Astrocyte of the spinal cord (primary cell): ENCODE measurements at regions not wholly inside any gene's neighbourhood (a gene's known extent, or its start where the extent isn't known, plus 50 kb on each side); places are given as distances from the start of the nearest gene placed in this dataset.

Experiments
- DNase-seq: peaks from one replicate; pipeline ENCODE4 v3.0.0; 2011; ENCODE audit warnings: low read depth, low spot score
- H3K4me3 ChIP-seq: 2 replicates; pipeline ENCODE4 v1.5.1; 2011; ENCODE audit warnings: low read depth, mild to moderate bottlenecking, low read length, moderate library complexity
- CTCF ChIP-seq: IDR thresholded peaks from 2 replicates; pipeline ENCODE4 v1.5.1; 2012; ENCODE audit warnings: low read depth, mild to moderate bottlenecking, low read length, inconsistent platforms
- in situ Hi-C: cut with HindIII; loops from 2 replicates; pipeline ENCODE4 v1.10.0; 2017; ENCODE audit warnings: low sequenced_read_pairs

GRCh38 chr7:46776790-46777189, 805.1 kb downstream of the TNS3 start:
- in situ Hi-C loops: no loop called here
- H3K4me3 ChIP-seq: no peak overlapping the region
- peak; percentile 33 for DNase-seq
- TF ChIP-seq CTCF: peak; percentile 52

GRCh38 chr7:46775776-46776175, 806.1 kb downstream of the TNS3 start:
- no peak overlapping the region for H3K4me3 ChIP-seq
- in situ Hi-C loops: no loop called here
- DNase-seq: no peak
- no peak for TF ChIP-seq CTCF

GRCh38 chr7:46775020-46775419, 806.9 kb downstream of the TNS3 start:
- in situ Hi-C loops: no loop called here
- no peak for DNase-seq
- TF ChIP-seq CTCF: no peak
- H3K4me3 ChIP-seq: no peak overlapping the region

- no peak for TF ChIP-seq CTCF
- no peak overlapping the region for H3K4me3 ChIP-seq
- in situ Hi-C loops: no loop called here
- no peak for DNase-seq
These were observed 807.4 kb downstream of the TNS3 start for GRCh38 chr7:46774515-46774914.

- DNase-seq: no peak
- in situ Hi-C loops: no loop called here
- TF ChIP-seq CTCF: no peak
- H3K4me3 ChIP-seq: no peak overlapping the region
These were observed 809.1 kb downstream of the TNS3 start for GRCh38 chr7:46772776-46773175.

GRCh38 chr7:46767071-46767470, 814.8 kb downstream of the TNS3 start:
- in situ Hi-C loops: no loop called here
- no peak for TF ChIP-seq CTCF
- no peak for DNase-seq
- H3K4me3 ChIP-seq: no peak overlapping the region
